Activated CD8-positive, alpha-beta T cell treated with anti-CD3 and anti-CD28 coated beads for 36 hours (primary cell): ENCODE measurements at regions not wholly inside any gene's neighbourhood (a gene's known extent, or its start where the extent isn't known, plus 50 kb on each side); places are given as distances from the start of the nearest gene placed in this dataset.
A peak's percentile ranks its signal among the peaks of the same experiment; 100 is the strongest.

ENCODE experiments used
- ATAC-seq: fragments of 200-7000 bp; cut with Tn5 transposase; one replicate; pipeline ENCODE4 v1.10.0; 2021; ENCODE audit warnings: mild to moderate bottlenecking, moderate library complexity
- CTCF ChIA-PET: fragments of 350-600 bp; sonication (Branson Sonifier 250); formaldehyde crosslinking; loops from one replicate; lab custom pipeline; 2021; ENCODE audit warnings: antibody characterized with exemption; lab: Charles Lee
- POLR2A ChIA-PET: fragments of 350-600 bp; sonication (Branson Sonifier 250); formaldehyde crosslinking; loops from one replicate; lab custom pipeline; 2021; ENCODE audit warnings: antibody characterized with exemption; lab: Charles Lee
- DNase-seq: peaks from one replicate; pipeline ENCODE4 v3.0.0-alpha.2; 2020
- H3K27ac Mint-ChIP-seq: one replicate; pipeline ENCODE4 v1.8.0; 2021; ENCODE audit warnings: mild to moderate bottlenecking, mixed read lengths
- H3K27me3 Mint-ChIP-seq: one replicate; pipeline ENCODE4 v1.8.0; 2021; ENCODE audit warnings: mixed read lengths
- H3K36me3 Mint-ChIP-seq: one replicate; pipeline ENCODE4 v1.8.0; 2021; ENCODE audit warnings: low read depth, mixed read lengths
- H3K4me1 Mint-ChIP-seq: one replicate; pipeline ENCODE4 v1.8.0; 2021; ENCODE audit warnings: low read depth, mixed read lengths
- H3K4me3 Mint-ChIP-seq: one replicate; pipeline ENCODE4 v1.8.0; 2021; ENCODE audit warnings: mild to moderate bottlenecking, moderate library complexity, mixed read lengths
- H3K9me3 Mint-ChIP-seq: one replicate; pipeline ENCODE4 v1.8.0; 2021; ENCODE audit warnings: mixed read lengths
- CTCF ChIP-seq: fragments of 200-600 bp; IDR thresholded peaks from one replicate; pipeline ENCODE4 v1.8.0; 2022; ENCODE audit warnings: antibody characterized with exemption, mild to moderate bottlenecking
- intact Hi-C: fragments of 100-400 bp; cut with micrococcal nuclease; formaldehyde crosslinking; loops from one replicate; pipeline ENCODE4 v1.10.0; 2022

GRCh38 chr6:149130508-149130907 lies 187.0 kb upstream of the TAB2 start:
- Mint-ChIP-seq H3K4me1 (peaks cover 42% of the 10 kb centered on the region), H3K27me3 (no peaks in the 10 kb centered on the region), H3K9me3 (peaks cover 12% of the 10 kb centered on the region), H3K36me3 (peaks cover 9% of the 10 kb centered on the region), H3K27ac (no peak overlapping the region), H3K4me3 (no peak overlapping the region)
- ATAC-seq: no peak
- intact Hi-C loops: no loop called here
- TF ChIP-seq CTCF: no peak
- POLR2A ChIA-PET: interaction anchor here (0.6 to 1.2 kb wide), 3 partner anchors 10 to 196 kb away, joined by 3 read pairs; no protein-coding TSS in a partner anchor
- no peak for DNase-seq
- CTCF ChIA-PET: interaction anchor here (0.8 to 1.0 kb wide), 3 partner anchors 17 to 301 kb away, joined by 3 read pairs; no protein-coding TSS in a partner anchor

GRCh38 chr6:149131891-149132290 lies 185.6 kb upstream of the TAB2 start:
- ATAC-seq: no peak
- Mint-ChIP-seq H3K9me3 (peaks cover 5% of the 10 kb centered on the region), H3K4me1 (peaks cover 41% of the 10 kb centered on the region), H3K4me3 (no peak overlapping the region), H3K27ac (no peak overlapping the region), H3K36me3 (peaks cover 5% of the 10 kb centered on the region), H3K27me3 (no peaks in the 10 kb centered on the region)
- intact Hi-C loops: no loop called here
- no peak for TF ChIP-seq CTCF
- no peak for DNase-seq
- ChIA-PET CTCF (interaction anchor here (0.9 to 1.0 kb wide), 3 partner anchors 8 to 23 kb away, joined by 3 to 4 read pairs (median 3); no protein-coding TSS in a partner anchor), POLR2A (interaction anchor here (0.9 to 1.2 kb wide), 4 partner anchors 36 to 292 kb away, joined by 3 to 6 read pairs (median 3); no protein-coding TSS in a partner anchor)

GRCh38 chr6:149132336-149132735 lies 185.2 kb upstream of the TAB2 start:
- peak; percentile 7 for ATAC-seq
- CTCF ChIA-PET: no interaction called here
- POLR2A ChIA-PET: interaction anchor here (0.9 to 1.1 kb wide), 3 partner anchors 47 to 292 kb away, joined by 3 read pairs; no protein-coding TSS in a partner anchor
- TF ChIP-seq CTCF: no peak
- H3K4me1 Mint-ChIP-seq: peaks cover 37% of the 10 kb centered on the region
- no peak for DNase-seq
- H3K9me3 Mint-ChIP-seq: peaks cover 3% of the 10 kb centered on the region
- H3K27ac Mint-ChIP-seq: no peak overlapping the region
- no peaks in the 10 kb centered on the region for H3K27me3 Mint-ChIP-seq
- intact Hi-C loops: no loop called here
- no peak overlapping the region for H3K4me3 Mint-ChIP-seq
- H3K36me3 Mint-ChIP-seq: peaks cover 3% of the 10 kb centered on the region

GRCh38 chr6:149134511-149134933 lies 183.0 kb upstream of the TAB2 start:
- ATAC-seq (no peak), DNase-seq (no peak)
- H3K4me1 Mint-ChIP-seq: peaks cover 33% of the 10 kb centered on the region
- H3K9me3 Mint-ChIP-seq: peaks cover 6% of the 10 kb centered on the region
- CTCF ChIA-PET: interaction anchor here (1.2 kb wide), 1 partner anchor 11 kb away, joined by 3 read pairs; no protein-coding TSS in a partner anchor
- TF ChIP-seq CTCF: no peak
- no peaks in the 10 kb centered on the region for H3K27me3 Mint-ChIP-seq
- H3K36me3 Mint-ChIP-seq: peaks cover 12% of the 10 kb centered on the region
- intact Hi-C loops: no loop called here
- H3K4me3 Mint-ChIP-seq: no peak overlapping the region
- no peak overlapping the region for H3K27ac Mint-ChIP-seq
- POLR2A ChIA-PET: interaction anchor here (0.8 kb wide), 1 partner anchor 208 kb away, joined by 3 read pairs; no protein-coding TSS in a partner anchor

- ChIA-PET POLR2A (interaction anchor here (0.7 to 0.9 kb wide), 2 partner anchors 41 to 105 kb away, joined by 3 read pairs; no protein-coding TSS in a partner anchor), CTCF (interaction anchor here (1.2 kb wide), 1 partner anchor 12 kb away, joined by 3 read pairs; no protein-coding TSS in a partner anchor)
- Mint-ChIP-seq H3K9me3 (peaks cover 6% of the 10 kb centered on the region), H3K36me3 (peaks cover 17% of the 10 kb centered on the region), H3K27me3 (no peaks in the 10 kb centered on the region), H3K4me3 (no peak overlapping the region), H3K4me1 (peaks cover 37% of the 10 kb centered on the region), H3K27ac (no peak overlapping the region)
- intact Hi-C loops: no loop called here
- no peak for TF ChIP-seq CTCF
- DNase-seq (no peak), ATAC-seq (no peak)
Measured at GRCh38 chr6:149135809-149136208, 181.7 kb upstream of the TAB2 start.
